DOHH2 (cell line): ENCODE measurements at regions not wholly inside any gene's neighbourhood (a gene's known extent, or its start where the extent isn't known, plus 50 kb on each side); places are given as distances from the start of the nearest gene placed in this dataset.

Experiments used
- CTCF ChIP-seq: fragments of 200-600 bp; sonication (generic); IDR thresholded peaks from one replicate; pipeline ENCODE4 v1.5.1; 2014; ENCODE audit warnings: antibody characterized with exemption, mild to moderate bottlenecking, low read depth, low read length; ENCODE audit not compliant: poor library complexity, severe bottlenecking
- EZH2phosphoT487 ChIP-seq: fragments of 200-600 bp; sonication (generic); IDR thresholded peaks from 2 replicates; pipeline ENCODE4 v1.6.1; 2017; ENCODE audit warnings: borderline replicate concordance, mild to moderate bottlenecking, antibody characterized with exemption, low read length, moderate library complexity, mixed read lengths

- TF ChIP-seq CTCF: no peak
- no peak for TF ChIP-seq EZH2phosphoT487
These were observed 1268.3 kb upstream of the TMEFF2 start for GRCh38 chr2:193463011-193463410.
